ENCODE measurements at regions not wholly inside any gene's neighbourhood (a gene's known extent, or its start where the extent isn't known, plus 50 kb on each side); places are given as distances from the start of the nearest gene placed in this dataset.

- POLR2A ChIA-PET = interaction anchor here (0.7 to 1.4 kb wide), 4 partner anchors 11 to 45 kb away, joined by 3 to 5 read pairs (median 4); no protein-coding TSS in a partner anchor
- H3K9me3 Mint-ChIP-seq (ENCODE audit: unreplicated experiment) = peaks cover 9% of the 10 kb centered on the region
These were observed 480.9 kb downstream of the TSN start for GRCh38 chr2:122236152-122236874.

GRCh38 chr2:122236925-122237324 is 481.5 kb downstream of the TSN start:
- ChIA-PET CTCF (no interaction called here), POLR2A (interaction anchor here (0.7 to 1.4 kb wide), 4 partner anchors 11 to 46 kb away, joined by 3 to 5 read pairs (median 4); no protein-coding TSS in a partner anchor)
- no peak overlapping the region for H3K27ac Mint-ChIP-seq (ENCODE audit: low read depth, unreplicated experiment)
- H3K4me3 Mint-ChIP-seq (ENCODE audit: unreplicated experiment) = no peak overlapping the region
- peaks cover 42% of the 10 kb centered on the region for H3K4me1 Mint-ChIP-seq (ENCODE audit: insufficient read depth, unreplicated experiment)
- no peak for DNase-seq (ENCODE audit: unreplicated experiment)
- intact Hi-C loops (cut with micrococcal nuclease) = loop anchor here (1.0 kb wide), 1 partner anchor 153 kb away; no protein-coding TSS in a partner anchor
- H3K9me3 Mint-ChIP-seq (ENCODE audit: unreplicated experiment) = peaks cover 13% of the 10 kb centered on the region
- no peak for TF ChIP-seq CTCF (IDR thresholded peaks at IDR 0.05; ENCODE audit: unreplicated experiment)
- peaks cover 6% of the 10 kb centered on the region for H3K36me3 Mint-ChIP-seq (ENCODE audit: insufficient read depth, unreplicated experiment)
- no peaks in the 10 kb centered on the region for H3K27me3 Mint-ChIP-seq (ENCODE audit: insufficient read depth, unreplicated experiment)
- BruUV-seq (replicated peaks) = no TSS peak

More at GRCh38 chr2:122236152-122236874, 480.9 kb downstream of the TSN start:
- Mint-ChIP-seq H3K27me3 (ENCODE audit: insufficient read depth, unreplicated experiment) (no peaks in the 10 kb centered on the region), H3K27ac (ENCODE audit: low read depth, unreplicated experiment) (peak overlapping the region; percentile 6), H3K36me3 (ENCODE audit: insufficient read depth, unreplicated experiment) (peaks cover 6% of the 10 kb centered on the region), H3K4me3 (ENCODE audit: unreplicated experiment) (peak overlapping the region; percentile 1), H3K4me1 (ENCODE audit: insufficient read depth, unreplicated experiment) (peaks cover 42% of the 10 kb centered on the region)
- intact Hi-C loops (cut with micrococcal nuclease) = loop anchor here (1.0 kb wide), 1 partner anchor 154 kb away; no protein-coding TSS in a partner anchor
- CTCF ChIA-PET = interaction anchor here (0.6 kb wide), 1 partner anchor 411 kb away, joined by 3 read pairs; no protein-coding TSS in a partner anchor
- no peak for TF ChIP-seq CTCF (IDR thresholded peaks at IDR 0.05; ENCODE audit: unreplicated experiment)
- peak; percentile 99 for DNase-seq (ENCODE audit: unreplicated experiment)
- BruUV-seq (replicated peaks) = no TSS peak

- H3K4me3 Mint-ChIP-seq (ENCODE audit: unreplicated experiment) = no peak overlapping the region
- H3K27ac Mint-ChIP-seq (ENCODE audit: low read depth, unreplicated experiment) = no peak overlapping the region
- ChIA-PET POLR2A (interaction anchor here (1.0 to 1.4 kb wide), 2 partner anchors 13 to 31 kb away, joined by 3 to 5 read pairs; no protein-coding TSS in a partner anchor), CTCF (no interaction called here)
- no peak for TF ChIP-seq CTCF (IDR thresholded peaks at IDR 0.05; ENCODE audit: unreplicated experiment)
- peaks cover 6% of the 10 kb centered on the region for H3K36me3 Mint-ChIP-seq (ENCODE audit: insufficient read depth, unreplicated experiment)
- intact Hi-C loops (cut with micrococcal nuclease) = no loop called here
- peaks cover 42% of the 10 kb centered on the region for H3K4me1 Mint-ChIP-seq (ENCODE audit: insufficient read depth, unreplicated experiment)
- H3K27me3 Mint-ChIP-seq (ENCODE audit: insufficient read depth, unreplicated experiment) = no peaks in the 10 kb centered on the region
- H3K9me3 Mint-ChIP-seq (ENCODE audit: unreplicated experiment) = peaks cover 13% of the 10 kb centered on the region
- no peak for DNase-seq (ENCODE audit: unreplicated experiment)
- BruUV-seq (replicated peaks) = no TSS peak
These were observed 482.0 kb downstream of the TSN start for GRCh38 chr2:122237450-122237849.

GRCh38 chr2:122238006-122238559 is 482.6 kb downstream of the TSN start:
- Mint-ChIP-seq H3K4me3 (ENCODE audit: unreplicated experiment) (no peak overlapping the region), H3K36me3 (ENCODE audit: insufficient read depth, unreplicated experiment) (peaks cover 6% of the 10 kb centered on the region), H3K9me3 (ENCODE audit: unreplicated experiment) (peaks cover 13% of the 10 kb centered on the region), H3K27me3 (ENCODE audit: insufficient read depth, unreplicated experiment) (no peaks in the 10 kb centered on the region), H3K27ac (ENCODE audit: low read depth, unreplicated experiment) (no peak overlapping the region), H3K4me1 (ENCODE audit: insufficient read depth, unreplicated experiment) (peaks cover 42% of the 10 kb centered on the region)
- ChIA-PET CTCF (interaction anchor here (0.7 kb wide), 1 partner anchor 14 kb away, joined by 3 read pairs; no protein-coding TSS in a partner anchor), POLR2A (no interaction called here)
- no TSS peak for BruUV-seq (replicated peaks)
- no peak for DNase-seq (ENCODE audit: unreplicated experiment)
- intact Hi-C loops (cut with micrococcal nuclease) = no loop called here
- no peak for TF ChIP-seq CTCF (IDR thresholded peaks at IDR 0.05; ENCODE audit: unreplicated experiment)
